Activated CD4-positive, alpha-beta T cell treated with anti-CD3 and anti-CD28 coated beads, Interleukin-2, amount 50 U/mL, for 1 hour (primary cell): ENCODE measurements at regions not wholly inside any gene's neighbourhood (a gene's known extent, or its start where the extent isn't known, plus 50 kb on each side); places are given as distances from the start of the nearest gene placed in this dataset.

Source experiments
- DNase-seq: peaks from one replicate; pipeline ENCODE4 v3.0.0-alpha.2; 2020

DNA sequence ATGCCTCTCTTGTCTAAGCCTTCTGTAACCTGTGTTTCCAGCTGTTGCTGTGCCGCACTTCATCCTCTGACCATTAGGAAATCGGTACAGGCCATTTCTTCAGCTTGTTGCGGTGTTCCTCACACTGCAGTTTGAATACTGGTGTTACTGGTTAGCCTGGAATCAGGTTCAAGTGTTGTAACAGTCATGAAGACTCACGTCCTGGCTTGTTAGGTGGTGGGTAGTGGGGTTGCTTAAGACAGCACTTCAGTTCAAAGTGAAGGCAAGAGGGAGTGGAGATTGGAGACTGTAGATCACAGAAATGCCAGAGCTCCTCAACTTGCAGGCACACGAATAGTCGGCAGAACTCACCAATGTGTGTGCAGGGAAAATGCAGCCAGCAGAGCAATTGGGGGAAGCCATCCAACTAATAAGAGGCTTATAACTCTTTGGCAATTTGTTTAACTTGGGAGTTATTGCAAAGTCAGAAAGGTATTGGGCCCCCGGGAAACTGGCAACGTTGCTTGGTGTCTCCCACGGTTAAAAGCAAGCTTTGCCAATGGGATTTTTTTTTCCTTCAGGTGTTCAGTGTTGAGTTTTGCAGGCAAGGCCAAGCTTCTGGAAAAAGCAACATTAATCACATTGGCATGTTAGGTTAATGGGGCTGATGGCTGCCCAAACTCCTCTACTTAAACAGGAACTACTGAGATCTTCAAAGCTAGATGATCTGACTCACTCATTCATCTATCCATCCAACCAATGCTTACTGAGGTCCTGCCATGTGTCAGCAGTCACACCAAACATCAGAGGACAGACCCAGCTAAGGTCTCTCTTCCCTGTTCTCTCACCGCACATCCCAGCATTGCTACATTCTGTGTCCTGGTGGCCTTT is 380.9 kb downstream of the GATA3 start:
- DNase-seq = no peak

DNA sequence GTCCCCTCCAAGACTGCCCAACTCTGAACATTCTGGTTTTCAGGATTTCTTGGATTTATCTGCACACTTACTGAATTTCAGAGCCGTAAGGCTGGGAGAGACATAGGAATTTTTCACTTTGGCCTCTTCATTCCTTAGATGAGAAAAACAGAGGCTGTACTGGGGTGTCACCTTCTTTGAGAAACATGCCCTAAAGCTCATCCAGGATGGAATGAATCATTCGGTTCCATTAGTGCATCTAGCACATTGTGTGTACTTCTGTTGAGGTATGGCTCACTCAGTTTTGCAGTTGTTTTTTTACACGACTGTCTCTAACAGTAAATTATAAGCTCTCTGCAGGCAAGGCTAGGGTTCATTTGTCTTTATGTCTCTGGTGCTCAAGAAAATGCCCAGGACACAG is 383.4 kb downstream of the GATA3 start:
- DNase-seq = no peak

DNA sequence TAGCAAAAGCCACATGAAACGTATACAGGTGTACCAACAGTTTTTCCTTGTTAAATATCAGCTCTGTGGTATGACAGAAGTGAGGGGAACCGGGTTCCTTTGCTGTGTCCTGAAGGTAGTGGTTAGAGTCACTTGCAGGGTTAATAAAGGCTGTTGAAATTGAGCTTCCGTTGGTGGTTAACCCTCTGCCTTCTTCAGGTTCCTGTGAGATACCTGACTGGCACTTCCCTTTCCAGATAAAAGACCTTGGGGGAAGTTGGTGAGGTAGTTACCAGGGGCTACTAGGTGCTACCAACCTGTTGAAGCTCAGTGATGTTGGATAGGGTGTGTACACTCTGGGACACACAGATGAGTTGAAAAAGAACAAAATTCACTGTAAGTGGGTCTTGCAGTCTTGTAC is 384.1 kb downstream of the GATA3 start:
- no peak for DNase-seq

DNA sequence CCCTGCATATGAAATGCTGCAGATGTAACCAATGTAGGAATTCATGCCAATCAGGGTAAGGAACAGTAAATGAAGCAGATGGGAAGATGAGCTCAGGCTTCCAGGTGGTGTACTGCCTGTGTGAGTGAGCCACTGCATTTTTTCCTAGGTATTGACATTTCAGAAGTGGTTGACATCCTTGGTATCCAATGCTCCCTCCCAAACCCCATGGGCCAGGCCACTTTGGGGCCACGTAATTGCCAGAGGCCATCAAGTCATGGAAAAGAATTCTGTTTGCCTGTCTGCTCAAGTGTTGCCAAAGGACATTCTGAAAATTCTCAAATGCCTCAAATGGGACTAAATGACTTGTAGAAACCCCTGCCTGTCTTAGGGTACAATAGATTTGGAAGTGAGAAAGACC is 384.6 kb downstream of the GATA3 start:
- no peak for DNase-seq

DNA sequence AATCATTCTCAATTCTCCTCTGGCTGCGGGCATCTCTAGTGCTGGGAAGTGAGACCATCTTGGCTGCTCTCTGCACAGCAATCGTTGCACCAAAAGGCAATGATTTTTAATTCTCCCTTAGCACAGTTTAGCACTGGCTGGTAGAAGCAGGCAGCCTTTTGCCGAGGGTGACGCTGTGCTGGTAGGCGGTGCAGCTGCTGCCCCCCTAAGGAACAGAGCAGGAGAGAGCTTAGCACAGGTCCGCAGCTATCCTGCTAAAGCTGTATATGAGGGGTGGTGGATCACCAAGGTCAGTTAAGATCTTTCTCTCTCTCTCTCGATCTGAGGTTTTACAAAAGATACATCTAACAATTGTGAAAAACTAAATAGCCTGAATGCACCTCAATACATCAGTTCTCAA is 390.1 kb downstream of the GATA3 start:
- peak; percentile 30 for DNase-seq

DNA sequence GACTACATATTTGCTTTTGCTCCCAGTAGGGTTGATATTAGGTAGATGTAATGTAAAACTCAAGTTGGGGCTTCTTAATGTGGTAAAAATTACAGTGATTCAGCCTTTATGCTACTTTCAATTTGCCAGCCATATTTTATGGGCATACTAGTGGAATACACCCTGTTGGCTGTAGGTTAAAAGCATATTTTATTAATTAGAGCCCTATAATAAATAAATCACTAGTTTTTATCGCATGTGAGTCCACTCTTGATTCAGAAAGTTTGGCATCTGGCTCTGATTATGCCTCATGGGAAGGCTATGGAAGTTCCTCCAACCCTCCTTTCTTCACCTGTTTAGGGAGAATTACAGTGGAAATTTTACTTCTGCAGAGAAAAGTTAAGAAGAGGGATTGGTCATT is 390.9 kb downstream of the GATA3 start:
- DNase-seq = no peak

DNA sequence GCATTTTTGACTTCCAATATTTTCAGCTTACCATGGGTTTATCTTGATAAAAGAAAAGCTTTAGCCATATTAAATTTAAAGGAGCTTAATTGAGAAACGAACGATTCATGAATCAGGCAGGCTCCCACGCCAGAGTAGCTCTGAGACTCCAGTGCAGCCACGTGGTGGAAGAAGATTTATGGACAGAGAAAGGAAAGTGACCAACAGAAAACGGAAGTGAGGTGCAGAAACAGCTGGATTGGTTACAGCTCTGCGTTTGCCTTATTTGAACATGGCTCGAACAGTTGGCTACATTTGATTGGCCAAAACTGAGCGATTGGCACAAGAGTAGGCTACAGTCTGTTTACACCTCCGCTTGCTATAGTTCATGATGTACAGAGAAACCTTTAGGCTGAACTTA is 395.4 kb downstream of the GATA3 start:
- no peak for DNase-seq

DNA sequence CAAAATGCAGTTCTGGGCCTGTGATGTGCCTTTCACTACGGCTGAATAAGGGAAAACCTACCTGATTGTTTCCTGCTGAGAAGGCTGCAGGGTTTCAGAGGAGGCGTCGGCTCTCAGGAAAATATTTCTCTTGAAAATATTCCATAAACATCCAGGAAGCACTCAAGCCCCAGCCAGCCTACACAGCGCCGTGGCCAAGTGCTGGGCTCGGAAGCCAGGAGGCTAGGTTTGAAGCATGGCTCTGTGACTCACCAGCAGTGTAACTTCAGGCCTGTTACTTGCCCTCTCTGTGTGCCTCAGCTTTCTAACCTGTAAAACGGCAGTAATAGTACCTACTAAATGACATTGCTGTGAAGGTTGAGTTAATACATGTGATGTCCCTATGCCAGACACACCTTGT is 399.1 kb downstream of the GATA3 start:
- no peak for DNase-seq

DNA sequence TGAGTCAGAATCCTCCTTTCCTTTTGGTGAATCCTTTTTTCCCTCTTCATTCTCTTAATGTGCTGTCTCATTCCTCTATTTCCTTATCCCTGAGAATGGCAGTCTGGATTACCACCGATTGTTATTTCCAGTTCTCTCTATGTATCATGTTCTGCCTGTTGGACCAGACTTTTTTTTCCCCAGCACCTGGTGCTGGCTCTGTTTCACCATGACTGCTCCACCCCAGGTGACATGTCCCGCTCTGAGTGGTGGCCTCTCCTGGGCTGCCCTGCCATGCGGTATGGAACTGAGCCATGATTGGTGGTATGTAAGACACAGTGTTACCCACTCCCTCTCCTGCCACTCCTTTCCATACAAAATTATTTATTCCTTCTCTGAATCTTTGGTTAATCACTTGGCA is 399.9 kb downstream of the GATA3 start:
- DNase-seq = no peak

DNA sequence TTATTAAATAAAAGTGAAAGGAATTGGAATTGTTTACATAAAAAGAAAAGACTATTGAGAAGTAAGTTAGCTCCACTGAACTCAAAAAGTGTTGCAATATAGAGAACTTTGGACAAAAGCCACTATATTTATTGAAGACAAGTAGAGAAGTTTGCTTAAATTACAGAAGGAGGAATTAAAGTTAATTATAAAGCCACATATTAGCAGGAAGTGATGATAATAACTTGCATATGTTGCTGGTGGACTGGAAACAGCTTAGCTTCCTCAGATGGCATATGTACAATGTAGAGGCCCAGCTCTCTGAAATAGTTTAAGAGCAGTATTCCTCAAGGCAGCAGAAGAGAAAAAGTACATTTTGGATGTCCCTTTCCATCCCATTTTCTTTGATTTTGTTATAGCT is 400.7 kb downstream of the GATA3 start:
- DNase-seq = no peak

DNA sequence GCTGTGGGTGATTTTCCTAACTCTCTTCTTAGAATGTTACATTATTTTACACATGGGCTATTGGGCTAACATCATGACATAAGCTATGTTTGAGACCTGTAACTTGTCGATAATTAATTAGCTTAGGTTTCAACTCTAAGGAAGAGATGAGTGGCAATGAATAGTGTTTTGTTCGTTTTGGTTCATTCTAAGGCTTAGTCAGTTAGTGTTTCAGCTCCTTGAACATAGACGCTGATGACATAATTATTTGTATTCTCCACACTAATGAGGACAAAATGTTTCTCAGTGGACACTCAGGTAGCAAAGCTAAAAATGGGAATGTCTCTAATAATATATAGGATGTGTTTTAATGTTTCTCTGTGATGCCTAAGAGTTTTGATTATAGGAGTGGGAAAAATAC is 401.9 kb downstream of the GATA3 start:
- DNase-seq = no peak

DNA sequence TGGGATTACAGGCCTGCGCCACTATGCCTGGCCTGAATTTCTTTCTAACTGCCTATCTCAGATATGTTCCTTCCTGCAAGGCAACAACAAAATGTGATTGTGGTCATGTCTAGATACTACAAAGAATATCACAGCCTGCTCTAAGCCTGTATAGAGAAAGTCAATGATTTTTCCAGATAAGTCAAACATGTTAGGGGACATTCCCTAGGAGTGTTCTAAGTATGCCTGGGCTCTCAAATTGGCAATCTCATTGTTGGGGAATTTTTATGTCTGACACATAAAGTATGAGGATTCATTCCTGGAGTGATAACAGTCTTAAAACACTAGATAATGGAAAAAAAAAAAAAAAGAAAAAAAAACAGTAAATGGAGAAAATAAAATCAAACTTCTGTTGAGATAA is 406.1 kb downstream of the GATA3 start:
- DNase-seq = no peak

DNA sequence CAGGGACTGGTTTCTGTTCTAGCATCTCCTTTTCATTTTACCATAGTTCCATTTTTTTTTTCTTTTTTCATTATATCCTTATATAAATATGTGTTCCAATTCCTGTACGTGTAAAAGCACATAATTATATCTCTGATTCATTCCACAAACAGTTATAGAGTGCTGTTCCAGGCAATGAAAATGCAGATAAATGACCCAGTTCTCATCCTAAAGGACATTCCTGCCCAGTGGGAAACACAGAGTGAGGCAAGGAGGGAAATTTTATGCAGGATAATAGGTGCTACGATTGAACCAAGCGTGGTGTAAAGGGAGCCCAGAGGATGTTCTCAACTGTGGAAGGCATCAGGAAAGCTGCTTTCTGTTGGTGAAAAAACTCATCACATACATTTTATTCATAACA is 408.1 kb downstream of the GATA3 start:
- no peak for DNase-seq

DNA sequence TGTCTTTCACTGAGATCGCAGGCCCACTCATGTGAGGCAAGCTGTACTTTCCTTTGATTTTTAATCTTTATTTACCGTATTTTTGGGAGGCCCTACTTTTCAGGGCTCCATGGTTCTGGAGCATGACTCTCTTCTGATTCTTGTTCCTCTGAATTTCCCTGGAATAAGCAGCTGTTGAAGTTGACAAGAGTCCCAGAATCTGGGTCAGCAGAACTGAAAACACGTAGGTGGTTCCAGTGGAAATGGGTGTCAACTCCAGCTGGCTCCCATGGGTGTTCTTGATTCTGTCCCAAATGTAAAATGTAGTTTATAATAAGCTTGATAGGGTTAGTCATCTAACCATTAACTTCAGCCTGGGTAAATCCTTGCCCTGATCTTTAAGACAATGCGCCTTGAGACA is 409.4 kb downstream of the GATA3 start:
- DNase-seq = no peak

DNA sequence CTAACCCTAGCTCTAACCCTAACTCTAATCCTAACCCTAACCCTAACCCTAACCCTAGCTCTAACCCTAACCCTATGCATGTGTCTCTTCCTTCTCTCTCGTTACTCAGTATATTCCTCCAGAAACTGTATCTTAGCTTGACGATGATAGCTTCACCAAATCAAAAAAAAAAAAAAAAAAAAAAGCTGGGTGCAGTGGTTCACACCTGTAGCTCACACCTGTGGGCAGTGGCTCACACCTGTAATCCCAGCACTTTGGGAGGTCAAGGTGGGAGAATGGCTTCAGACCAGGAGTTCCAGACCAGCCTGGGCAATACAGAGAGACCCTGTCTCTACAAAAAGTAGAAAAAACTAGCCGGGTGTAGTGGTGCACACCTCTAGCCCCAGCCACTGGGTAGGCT is 414.0 kb downstream of the GATA3 start:
- DNase-seq = no peak

DNA sequence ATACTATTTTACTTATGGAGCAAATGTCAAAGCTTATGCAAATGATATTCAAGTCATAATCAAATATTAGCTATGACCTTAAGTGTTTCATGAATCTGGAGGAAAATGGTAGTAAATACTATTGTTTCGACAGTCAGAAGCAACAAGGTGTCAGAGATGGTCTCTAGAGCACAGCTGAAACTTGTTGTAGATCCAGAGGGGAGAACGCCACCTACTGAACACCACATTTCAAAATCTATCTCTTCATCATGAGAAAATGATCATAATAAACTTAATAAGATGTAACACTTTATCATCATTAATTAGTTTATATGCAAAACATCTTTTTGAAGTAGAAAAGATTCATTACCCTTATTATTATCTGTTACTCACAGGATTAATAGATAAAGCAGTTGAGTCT is 418.7 kb downstream of the GATA3 start:
- DNase-seq = peak; percentile 10

DNA sequence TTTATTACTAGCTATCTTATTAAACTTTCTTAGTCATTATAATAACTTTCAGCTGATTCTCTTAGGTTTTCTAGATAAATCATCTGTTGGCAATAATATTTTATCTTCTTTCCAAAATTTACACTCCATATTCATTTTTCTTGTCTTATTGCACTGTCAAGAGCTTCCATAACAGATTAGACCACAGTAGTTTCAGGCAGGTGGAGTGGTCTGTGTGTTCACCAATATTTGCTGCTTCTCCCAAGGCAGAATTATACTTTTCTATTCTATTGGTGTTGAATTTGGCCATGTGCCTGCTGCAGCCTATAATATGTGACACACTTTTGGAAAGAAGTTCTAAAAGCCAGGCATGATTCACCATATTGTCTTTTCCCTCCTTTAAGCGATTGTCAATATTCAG is 422.8 kb downstream of the GATA3 start:
- no peak for DNase-seq

DNA sequence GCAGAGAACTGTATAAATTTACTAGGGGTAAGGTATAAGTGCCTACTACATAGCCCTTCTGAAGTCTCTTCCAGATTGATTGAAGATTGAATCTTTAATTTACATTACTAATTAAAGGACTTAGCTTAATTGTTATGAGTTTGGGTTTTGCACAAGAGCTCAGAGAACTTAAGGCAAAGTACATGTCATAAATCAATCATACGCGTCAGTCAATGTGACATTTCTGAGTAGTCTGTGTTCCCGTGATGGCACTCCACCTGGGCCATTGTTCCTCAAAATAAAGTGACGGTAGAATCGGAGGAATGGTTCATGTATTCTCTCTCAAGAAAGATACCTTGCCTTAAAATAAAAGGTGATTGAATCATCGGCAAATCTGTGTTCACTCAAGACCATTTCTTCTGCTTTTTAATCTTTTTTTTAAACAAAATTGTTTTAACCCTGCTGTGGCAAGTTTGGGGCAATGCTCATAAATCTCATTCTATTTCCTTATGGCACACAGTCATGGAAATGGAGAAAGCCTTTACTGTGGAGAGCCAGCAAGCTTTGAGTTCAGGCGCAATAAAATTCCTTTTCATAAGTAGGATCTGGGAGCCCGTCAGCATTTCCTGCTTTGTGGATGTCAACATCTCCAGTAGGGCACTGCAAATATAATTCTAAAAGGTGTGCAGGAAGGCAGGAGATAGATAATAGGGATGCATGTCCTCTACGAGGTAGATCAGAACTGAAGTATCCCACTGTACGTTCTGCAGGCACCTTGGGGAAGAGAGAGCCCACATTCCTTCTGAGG is 427.4 kb downstream of the GATA3 start:
- DNase-seq = no peak

DNA sequence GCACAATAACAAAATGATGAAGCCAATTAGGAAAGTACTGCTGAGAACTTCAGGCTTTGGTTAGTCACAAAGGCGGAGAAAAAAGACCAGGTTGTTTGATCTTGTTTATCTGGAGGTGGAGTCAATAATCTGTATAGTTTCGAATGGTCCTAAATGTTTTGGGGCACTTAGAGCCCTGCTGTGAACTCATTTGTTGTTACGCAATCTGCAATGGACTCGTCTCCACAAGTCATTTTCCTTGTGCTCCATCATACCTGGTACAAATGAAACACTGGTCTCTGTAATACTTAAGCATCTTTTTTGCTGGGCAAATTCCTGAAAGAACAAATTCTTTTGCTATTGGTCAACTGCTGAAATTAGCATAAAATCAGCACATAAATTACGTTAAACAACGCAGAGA is 430.5 kb downstream of the GATA3 start:
- no peak for DNase-seq

DNA sequence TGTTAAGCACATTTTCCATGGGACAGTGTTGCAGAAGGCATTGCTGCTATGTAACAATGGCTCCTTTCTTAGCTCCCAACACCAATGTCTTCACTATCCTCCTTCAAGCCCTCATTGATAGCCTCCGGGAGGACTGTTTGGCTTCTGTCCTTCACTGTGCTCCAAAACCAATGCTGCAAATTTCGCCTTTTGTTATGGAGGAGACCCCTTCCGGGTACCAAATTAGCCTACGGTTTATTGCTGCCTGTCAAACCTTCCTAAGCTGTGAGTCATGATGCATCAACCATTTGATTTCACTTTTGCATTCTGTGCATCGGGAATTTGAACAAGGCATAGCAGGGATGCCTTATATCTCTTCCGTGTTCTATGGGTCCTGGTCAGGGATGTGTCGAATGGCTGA is 432.9 kb downstream of the GATA3 start:
- DNase-seq = no peak

DNA sequence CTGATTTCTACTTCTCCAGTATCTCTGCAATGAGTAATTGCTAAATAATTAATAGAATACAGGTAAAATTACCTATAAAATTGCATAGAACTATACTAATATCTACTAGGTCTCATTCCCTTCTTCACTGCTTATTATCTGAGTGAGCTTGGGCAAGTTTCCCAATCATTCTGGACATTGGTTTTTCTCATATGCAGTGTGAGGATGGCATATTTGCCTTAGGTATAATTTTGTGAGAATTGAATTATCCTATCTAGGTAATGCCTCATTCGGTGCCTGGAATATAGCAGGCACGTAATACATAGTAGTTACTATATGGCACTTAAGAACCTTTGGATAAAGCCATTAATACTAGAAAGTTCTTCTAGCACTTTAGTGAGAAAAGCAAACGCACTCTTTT is 434.7 kb downstream of the GATA3 start:
- DNase-seq = no peak

DNA sequence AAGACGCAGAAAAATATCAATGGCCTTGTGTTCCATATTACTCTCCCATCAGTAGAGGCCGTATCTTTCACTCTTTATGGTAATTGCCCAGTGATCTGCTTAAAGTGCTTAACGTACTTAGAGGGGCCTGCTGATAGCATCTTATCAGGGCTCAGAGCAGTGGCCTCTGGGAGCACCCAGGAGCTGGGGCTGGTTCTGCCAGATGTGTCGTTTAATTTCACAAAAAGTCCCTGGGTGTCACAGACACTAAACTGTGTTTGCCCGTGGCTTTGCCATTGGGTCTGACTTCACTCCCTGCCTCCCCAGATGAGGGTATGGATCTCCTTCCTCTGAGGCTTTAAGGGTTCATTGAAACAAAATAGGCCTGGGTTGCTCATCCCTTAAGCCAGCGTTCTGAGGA is 435.3 kb downstream of the GATA3 start:
- DNase-seq = no peak

DNA sequence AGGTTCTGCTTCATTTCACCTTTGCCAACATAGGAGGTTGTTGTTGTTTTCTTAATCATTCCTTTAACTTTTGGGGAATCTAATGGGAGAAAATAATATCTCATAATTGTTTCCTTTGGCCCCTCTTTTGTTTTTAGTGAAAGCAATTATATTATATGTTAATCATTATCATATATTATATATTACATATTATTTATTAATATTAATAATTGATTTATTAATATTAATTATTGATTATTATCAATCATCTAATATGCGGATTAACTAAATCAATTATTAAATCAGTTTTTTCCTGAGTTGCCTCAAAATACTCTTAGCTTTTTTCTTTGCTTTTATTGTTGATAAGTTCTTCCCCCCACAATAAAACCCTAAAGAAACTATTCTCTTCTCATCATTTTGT is 443.8 kb downstream of the GATA3 start:
- no peak for DNase-seq

DNA sequence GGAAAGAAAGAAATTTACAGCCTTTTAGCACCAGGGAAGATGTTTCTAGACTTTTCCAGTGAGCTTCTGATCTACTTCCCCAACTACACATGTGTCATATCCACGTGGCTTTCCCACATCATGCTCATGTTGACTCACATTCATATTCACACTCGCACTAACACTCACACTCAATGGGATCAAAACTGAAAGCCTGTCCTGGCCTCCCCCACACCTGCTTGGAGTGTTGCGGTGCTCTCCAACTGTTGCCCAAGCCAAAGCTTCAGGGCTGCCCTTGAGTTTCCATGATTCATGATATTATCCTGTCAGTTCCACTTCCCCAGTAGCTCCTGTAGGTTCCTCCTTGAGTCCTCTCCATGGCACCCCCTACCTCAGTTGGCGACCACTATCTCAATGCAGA is 444.4 kb downstream of the GATA3 start:
- DNase-seq = no peak

DNA sequence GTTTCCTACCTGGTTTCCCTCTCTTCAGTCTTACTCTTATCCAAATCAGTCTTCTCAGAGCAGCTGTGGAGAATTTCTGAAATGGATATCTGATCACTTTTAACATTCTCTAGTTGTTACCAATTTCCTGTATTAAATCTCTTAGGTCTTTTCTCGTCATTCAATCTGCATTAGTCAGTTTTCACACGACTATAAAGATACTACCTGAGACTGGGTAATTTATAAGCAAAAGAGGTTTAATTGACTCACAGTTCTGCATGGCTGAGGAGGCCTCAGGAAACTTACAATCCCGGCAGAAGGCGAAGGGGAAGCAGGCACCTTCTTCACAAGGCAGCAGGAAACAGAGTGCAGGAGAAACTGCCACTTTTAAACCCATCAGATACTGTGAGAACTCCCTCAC is 444.8 kb downstream of the GATA3 start:
- DNase-seq = no peak
